ENCODE measurements at regions not wholly inside any gene's neighbourhood (a gene's known extent, or its start where the extent isn't known, plus 50 kb on each side); places are given as distances from the start of the nearest gene placed in this dataset.

DNA sequence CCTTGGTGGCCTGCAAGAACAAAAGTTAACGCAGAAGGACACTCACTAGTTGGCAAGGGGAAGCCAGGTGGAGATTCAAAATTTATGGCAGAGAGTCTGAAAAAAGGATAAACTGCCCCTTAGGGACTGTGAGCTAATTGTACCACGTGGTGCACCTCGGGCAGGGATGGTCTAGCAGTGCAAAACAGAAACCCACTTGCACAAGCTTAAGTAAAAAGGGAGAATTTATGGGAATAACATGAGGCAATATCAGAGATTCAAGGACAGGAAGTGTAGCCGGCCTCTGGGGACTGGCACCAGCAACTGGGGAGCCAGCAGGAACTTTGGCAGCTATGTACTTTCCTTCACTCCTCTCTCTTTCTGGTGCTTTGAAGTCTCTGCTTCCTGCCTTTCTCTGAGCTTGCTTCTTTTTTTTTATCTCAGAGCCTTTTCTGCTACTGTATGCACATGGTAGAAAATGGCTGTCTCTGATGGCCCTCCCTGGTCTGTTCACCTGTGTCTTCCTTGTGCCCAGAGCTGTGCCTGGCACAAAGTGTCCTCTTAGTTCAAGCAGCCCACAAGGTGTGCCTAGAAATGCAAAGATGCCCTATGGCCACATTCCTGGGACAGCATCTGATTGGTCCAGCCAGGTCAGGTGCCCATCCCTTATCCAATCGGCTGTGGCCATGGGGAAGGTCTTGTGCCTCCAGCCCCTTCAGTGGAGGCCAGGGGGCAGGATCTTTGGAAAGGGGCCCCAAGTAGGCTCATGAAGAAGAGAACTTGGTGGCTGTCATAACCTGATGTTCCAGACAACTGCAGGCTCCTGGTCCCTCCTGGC is 114.8 kb upstream of the ATP6AP2 start:
- no peak overlapping the region for H3K4me3 ChIP-seq

DNA sequence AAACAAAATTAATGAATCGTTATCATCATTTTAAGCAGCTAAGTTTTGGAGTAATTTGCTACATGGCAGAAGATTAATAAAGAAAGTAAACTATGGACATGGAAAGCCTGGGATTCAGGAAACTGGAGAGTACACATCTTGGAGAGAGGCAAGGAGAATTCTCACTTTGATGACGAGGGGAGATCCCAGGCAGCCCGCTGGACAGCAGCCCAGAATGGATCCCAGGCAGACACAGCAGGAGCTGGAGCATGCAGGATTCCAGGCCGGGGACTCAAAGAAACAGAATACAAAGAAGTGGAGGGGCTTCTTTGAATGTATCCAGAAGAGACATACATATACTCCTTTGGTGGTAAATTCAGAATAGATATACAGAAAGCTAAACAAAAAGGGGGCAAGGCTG is 118.0 kb upstream of the ATP6AP2 start:
- no peaks in the 10 kb centered on the region for H3K27me3 ChIP-seq
- no peaks in the 10 kb centered on the region for H3K4me1 ChIP-seq
- TF ChIP-seq EP300 (IDR thresholded peaks at IDR 0.05) (no peak), POLR2A (IDR thresholded peaks at IDR 0.05) (no peak), POLR2AphosphoS5 (IDR thresholded peaks at IDR 0.05) (no peak)
- TF ChIP-seq, protein P1, sequence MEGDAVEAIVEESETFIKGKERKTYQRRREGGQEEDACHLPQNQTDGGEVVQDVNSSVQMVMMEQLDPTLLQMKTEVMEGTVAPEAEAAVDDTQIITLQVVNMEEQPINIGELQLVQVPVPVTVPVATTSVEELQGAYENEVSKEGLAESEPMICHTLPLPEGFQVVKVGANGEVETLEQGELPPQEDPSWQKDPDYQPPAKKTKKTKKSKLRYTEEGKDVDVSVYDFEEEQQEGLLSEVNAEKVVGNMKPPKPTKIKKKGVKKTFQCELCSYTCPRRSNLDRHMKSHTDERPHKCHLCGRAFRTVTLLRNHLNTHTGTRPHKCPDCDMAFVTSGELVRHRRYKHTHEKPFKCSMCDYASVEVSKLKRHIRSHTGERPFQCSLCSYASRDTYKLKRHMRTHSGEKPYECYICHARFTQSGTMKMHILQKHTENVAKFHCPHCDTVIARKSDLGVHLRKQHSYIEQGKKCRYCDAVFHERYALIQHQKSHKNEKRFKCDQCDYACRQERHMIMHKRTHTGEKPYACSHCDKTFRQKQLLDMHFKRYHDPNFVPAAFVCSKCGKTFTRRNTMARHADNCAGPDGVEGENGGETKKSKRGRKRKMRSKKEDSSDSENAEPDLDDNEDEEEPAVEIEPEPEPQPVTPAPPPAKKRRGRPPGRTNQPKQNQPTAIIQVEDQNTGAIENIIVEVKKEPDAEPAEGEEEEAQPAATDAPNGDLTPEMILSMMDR (IDR thresholded peaks at IDR 0.05) = no peak
- no peaks in the 10 kb centered on the region for H3K36me3 ChIP-seq
- no peak overlapping the region for H3K27ac ChIP-seq
- 72% methylated on average over 4 of the region's 4 CpGs for WGBS
- H3K9me3 ChIP-seq = no peaks in the 10 kb centered on the region
- H3K4me3 ChIP-seq = no peak overlapping the region
- DNase-seq (ENCODE audit: low spot score in 2 of 2) = no peak

More for the DNA sequence above, 114.8 kb upstream of the ATP6AP2 start:
- no peaks in the 10 kb centered on the region for H3K36me3 ChIP-seq
- no peak for TF ChIP-seq POLR2A (IDR thresholded peaks at IDR 0.05)
- TF ChIP-seq, protein P1 (IDR thresholded peaks at IDR 0.05) = no peak
- no peak for TF ChIP-seq EP300 (IDR thresholded peaks at IDR 0.05)
- TF ChIP-seq POLR2AphosphoS5 (IDR thresholded peaks at IDR 0.05) = no peak
- peaks cover 10% of the 10 kb centered on the region for H3K4me1 ChIP-seq
- no peak overlapping the region for H3K27ac ChIP-seq
- 56% methylated on average over 5 of the region's 5 CpGs for WGBS
- DNase-seq (ENCODE audit: low spot score in 2 of 2) = no peak
- no peaks in the 10 kb centered on the region for H3K9me3 ChIP-seq
- no peaks in the 10 kb centered on the region for H3K27me3 ChIP-seq

DNA sequence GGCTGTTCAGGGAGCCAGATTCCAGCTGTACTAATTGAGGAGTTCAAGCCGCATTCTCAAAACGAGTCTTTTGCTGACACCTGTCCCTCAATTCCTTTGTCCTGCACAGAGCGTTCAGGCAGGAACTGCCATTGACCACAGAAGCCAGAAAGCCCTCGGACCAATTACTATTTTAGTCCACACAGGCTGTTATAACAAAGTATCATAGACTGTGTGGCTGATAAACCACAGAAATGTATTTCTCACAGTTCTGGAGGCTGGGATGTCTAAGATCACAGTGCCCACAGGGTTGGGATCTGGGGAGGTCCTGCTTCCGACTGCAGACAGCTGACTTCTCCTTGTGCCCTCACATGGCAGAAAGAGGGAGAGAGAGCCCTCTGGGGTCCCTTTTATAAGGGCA is 119.8 kb upstream of the ATP6AP2 start:
- H3K4me3 ChIP-seq = no peak overlapping the region
- WGBS = 78% methylated on average over 4 of the region's 5 CpGs
- H3K4me1 ChIP-seq = no peaks in the 10 kb centered on the region
- DNase-seq (ENCODE audit: low spot score in 2 of 2) = no peak
- H3K27ac ChIP-seq = no peak overlapping the region
- H3K9me3 ChIP-seq = no peaks in the 10 kb centered on the region
- no peaks in the 10 kb centered on the region for H3K27me3 ChIP-seq
- H3K36me3 ChIP-seq = no peaks in the 10 kb centered on the region
- TF ChIP-seq EP300 (IDR thresholded peaks at IDR 0.05) = no peak
- TF ChIP-seq, protein P1 (IDR thresholded peaks at IDR 0.05) = no peak
- TF ChIP-seq POLR2AphosphoS5 (IDR thresholded peaks at IDR 0.05) = no peak
- TF ChIP-seq POLR2A (IDR thresholded peaks at IDR 0.05) = no peak

DNA sequence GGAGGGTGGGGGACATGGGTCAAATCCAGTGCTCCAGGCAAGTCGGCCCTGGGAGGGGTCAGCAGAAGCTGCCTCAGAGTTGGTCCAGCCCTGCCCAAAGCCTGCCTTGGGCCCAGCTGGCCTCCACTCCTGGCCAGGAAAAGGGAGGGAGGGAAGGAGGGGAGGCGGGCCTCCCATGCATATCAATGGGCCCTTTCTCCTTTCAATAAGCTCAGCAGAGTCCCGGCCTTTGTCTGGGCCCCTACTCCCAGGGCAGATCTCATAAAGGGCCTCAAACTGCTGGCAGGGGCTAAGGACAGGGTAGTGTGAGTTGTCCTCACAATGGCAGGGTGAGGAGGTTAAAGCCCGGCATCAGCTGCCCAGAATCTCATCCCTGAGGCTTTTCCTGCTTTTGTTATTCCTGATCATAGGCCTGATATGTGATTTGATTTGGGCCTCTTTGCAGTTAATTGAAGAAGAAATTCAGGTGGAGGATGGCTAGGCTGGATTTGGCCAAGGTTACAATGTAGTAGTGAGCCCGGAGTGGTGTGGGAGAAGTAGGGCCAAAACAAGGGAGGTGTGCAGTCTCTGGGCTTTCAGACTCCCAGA is 121.1 kb upstream of the ATP6AP2 start:
- Histone ChIP-seq H3K27ac (no peak overlapping the region), H3K36me3 (no peaks in the 10 kb centered on the region), H3K4me3 (no peak overlapping the region), H3K4me1 (no peaks in the 10 kb centered on the region), H3K9me3 (no peaks in the 10 kb centered on the region), H3K27me3 (no peaks in the 10 kb centered on the region)
- WGBS = 66% methylated on average over 4 of the region's 5 CpGs
- no peak for DNase-seq (ENCODE audit: low spot score in 2 of 2)
- TF ChIP-seq, protein P1 (IDR thresholded peaks at IDR 0.05) = no peak
- no peak for TF ChIP-seq EP300 (IDR thresholded peaks at IDR 0.05)
- no peak for TF ChIP-seq POLR2A (IDR thresholded peaks at IDR 0.05)
- TF ChIP-seq POLR2AphosphoS5 (IDR thresholded peaks at IDR 0.05) = no peak

DNA sequence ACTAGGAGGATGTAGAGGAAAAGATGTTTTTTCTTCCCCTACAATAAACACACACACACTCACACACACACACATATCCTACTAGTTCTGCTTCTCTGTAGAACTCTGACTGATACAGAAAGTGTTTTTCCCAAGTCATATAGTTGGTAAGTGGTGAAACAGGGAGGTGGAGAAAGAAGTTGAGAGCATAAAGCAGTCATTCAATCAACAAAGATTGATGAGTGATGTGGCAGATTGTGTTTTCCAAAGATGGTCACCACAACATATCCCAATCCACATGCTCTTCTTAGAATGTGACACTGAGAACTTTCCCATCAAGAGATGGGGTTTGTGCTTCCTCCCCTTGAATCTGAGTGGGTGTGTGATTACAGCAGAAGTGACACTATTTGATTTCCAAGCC is 123.4 kb upstream of the ATP6AP2 start:
- no peaks in the 10 kb centered on the region for H3K9me3 ChIP-seq
- H3K4me3 ChIP-seq = no peak overlapping the region
- DNase-seq (ENCODE audit: low spot score in 2 of 2) = no peak
- no peak overlapping the region for H3K27ac ChIP-seq
- no peaks in the 10 kb centered on the region for H3K36me3 ChIP-seq
- no peak for TF ChIP-seq POLR2AphosphoS5 (IDR thresholded peaks at IDR 0.05)
- TF ChIP-seq POLR2A (IDR thresholded peaks at IDR 0.05) = no peak
- TF ChIP-seq, protein P1 (IDR thresholded peaks at IDR 0.05) = no peak
- no peaks in the 10 kb centered on the region for H3K27me3 ChIP-seq
- H3K4me1 ChIP-seq = no peaks in the 10 kb centered on the region

Measured in suprapubic skin (tissue), 4 donors.